Nephron (organoid): ENCODE measurements at regions not wholly inside any gene's neighbourhood (a gene's known extent, or its start where the extent isn't known, plus 50 kb on each side); places are given as distances from the start of the nearest gene placed in this dataset.

Experiments
- H3K27ac Mint-ChIP-seq, 3 experiments: 2 replicates each; pipeline ENCODE4 v1.8.0; 2020; ENCODE audit warnings: mixed read lengths in 3 of 3, mild to moderate bottlenecking in 2 of 3, moderate library complexity in 1 of 3
- H3K27me3 Mint-ChIP-seq: 2 replicates; pipeline ENCODE4 v1.8.0; 2021; ENCODE audit warnings: low read depth, mild to moderate bottlenecking, moderate library complexity, mixed read lengths
- H3K36me3 Mint-ChIP-seq: 2 replicates; pipeline ENCODE4 v1.8.0; 2020; ENCODE audit warnings: low read depth, mixed read lengths
- H3K4me1 Mint-ChIP-seq: 2 replicates; pipeline ENCODE4 v1.8.0; 2020; ENCODE audit warnings: mixed read lengths
- H3K4me3 Mint-ChIP-seq, 3 experiments: 2 replicates each; pipeline ENCODE4 v1.8.0; 2020; ENCODE audit warnings: mild to moderate bottlenecking in 3 of 3, mixed read lengths in 3 of 3, moderate library complexity in 2 of 3
- H3K9me3 Mint-ChIP-seq: 2 replicates; pipeline ENCODE4 v1.8.0; 2020; ENCODE audit warnings: mixed read lengths
- TF ChIP-seq, protein P1 (sequence below), 3 experiments: fragments of 200-600 bp; sonication (generic); IDR thresholded peaks; one replicate each; pipeline ENCODE4 v1.5.0; 2021; ENCODE audit warnings: antibody characterized with exemption in 3 of 3; ENCODE audit not compliant: unreplicated experiment in 3 of 3

- H3K27ac Mint-ChIP-seq = no peak overlapping the region
- TF ChIP-seq, protein P1, sequence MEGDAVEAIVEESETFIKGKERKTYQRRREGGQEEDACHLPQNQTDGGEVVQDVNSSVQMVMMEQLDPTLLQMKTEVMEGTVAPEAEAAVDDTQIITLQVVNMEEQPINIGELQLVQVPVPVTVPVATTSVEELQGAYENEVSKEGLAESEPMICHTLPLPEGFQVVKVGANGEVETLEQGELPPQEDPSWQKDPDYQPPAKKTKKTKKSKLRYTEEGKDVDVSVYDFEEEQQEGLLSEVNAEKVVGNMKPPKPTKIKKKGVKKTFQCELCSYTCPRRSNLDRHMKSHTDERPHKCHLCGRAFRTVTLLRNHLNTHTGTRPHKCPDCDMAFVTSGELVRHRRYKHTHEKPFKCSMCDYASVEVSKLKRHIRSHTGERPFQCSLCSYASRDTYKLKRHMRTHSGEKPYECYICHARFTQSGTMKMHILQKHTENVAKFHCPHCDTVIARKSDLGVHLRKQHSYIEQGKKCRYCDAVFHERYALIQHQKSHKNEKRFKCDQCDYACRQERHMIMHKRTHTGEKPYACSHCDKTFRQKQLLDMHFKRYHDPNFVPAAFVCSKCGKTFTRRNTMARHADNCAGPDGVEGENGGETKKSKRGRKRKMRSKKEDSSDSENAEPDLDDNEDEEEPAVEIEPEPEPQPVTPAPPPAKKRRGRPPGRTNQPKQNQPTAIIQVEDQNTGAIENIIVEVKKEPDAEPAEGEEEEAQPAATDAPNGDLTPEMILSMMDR (IDR thresholded peaks at IDR 0.05; ENCODE audit: unreplicated experiment in 3 of 3) = no peak
Observed at GRCh38 chr17:13378361-13378760, 223.4 kb downstream of the HS3ST3A1 start.

DNA sequence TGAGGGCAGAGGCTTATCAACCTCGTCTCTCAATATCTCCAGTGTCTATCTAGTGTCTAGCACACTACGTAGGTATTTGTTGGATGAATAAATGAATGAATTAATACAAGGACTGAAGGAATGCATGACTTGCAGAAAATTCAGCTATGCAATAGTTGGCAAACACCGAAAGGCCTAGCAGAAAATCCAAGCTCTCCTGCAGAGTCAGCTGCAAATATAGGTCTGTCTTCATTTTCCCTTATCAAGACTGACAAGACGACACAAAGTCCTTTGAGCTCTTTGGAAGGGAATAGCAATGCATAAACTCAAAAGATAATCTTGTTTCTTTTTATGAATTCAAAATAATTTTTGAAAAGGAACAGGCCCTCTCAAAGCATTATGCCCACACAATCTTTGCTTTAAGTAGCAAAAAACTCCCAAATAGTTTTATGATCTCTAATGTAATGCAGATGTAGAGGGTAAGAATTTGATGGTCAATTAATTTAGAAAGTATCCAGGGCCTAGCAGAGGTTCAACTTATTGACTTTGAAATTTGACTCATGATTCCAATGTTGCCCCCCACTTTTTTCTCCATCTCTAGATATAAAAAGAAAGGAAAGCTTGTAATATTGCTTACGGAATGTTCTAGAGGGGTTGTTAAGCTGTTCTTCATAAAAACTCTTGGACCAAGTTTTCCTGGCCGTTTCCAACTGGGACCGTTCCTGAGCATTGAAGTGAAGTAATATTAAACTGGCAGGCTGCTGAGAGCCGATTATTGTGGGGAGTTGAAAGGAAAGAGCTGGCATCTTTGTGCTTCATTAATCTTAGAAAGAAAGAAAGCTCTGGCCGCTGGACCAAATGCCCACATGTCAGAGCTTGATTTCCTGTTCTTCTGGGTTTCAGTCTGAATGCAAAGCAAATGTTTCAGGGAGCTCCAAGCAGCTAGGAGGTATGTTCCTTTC, 227.3 kb downstream of the HS3ST3A1 start:
- Mint-ChIP-seq H3K27ac (no peak overlapping the region), H3K4me1 (peaks cover 11% of the 10 kb centered on the region)

More at GRCh38 chr17:13378361-13378760, 223.4 kb downstream of the HS3ST3A1 start:
- H3K9me3 Mint-ChIP-seq = peaks cover 11% of the 10 kb centered on the region
- H3K27me3 Mint-ChIP-seq = no peaks in the 10 kb centered on the region
- no peaks in the 10 kb centered on the region for H3K36me3 Mint-ChIP-seq
- H3K4me3 Mint-ChIP-seq = no peak overlapping the region
- peaks cover 11% of the 10 kb centered on the region for H3K4me1 Mint-ChIP-seq

DNA sequence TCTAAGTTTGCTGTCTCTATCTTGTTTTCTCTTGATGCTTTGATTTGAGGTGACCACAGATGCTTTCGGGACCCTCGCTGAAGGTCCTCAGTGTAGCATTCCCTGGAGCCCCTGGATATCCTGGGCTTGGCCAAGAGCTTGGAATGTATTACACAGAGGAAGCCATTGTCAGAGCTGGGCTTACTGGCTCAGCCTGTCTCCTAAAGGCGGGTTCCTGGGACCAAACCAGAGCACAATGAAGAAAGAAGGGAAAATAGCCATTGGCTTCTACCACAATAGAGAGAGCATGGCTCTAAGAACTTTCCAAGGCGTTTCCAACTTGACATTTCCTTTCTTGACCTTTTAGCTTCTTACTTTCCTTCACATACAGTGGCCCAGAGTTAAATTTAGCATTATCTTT, 229.3 kb downstream of the HS3ST3A1 start:
- Mint-ChIP-seq H3K27ac (no peak overlapping the region), H3K4me1 (peaks cover 11% of the 10 kb centered on the region), H3K9me3 (no peaks in the 10 kb centered on the region), H3K36me3 (no peaks in the 10 kb centered on the region), H3K27me3 (no peaks in the 10 kb centered on the region), H3K4me3 (no peak overlapping the region)
- TF ChIP-seq, protein P1 (IDR thresholded peaks at IDR 0.05; ENCODE audit: unreplicated experiment in 3 of 3) = no peak

More for the DNA sequence above, 227.3 kb downstream of the HS3ST3A1 start:
- Mint-ChIP-seq H3K36me3 (no peaks in the 10 kb centered on the region), H3K4me3 (no peak overlapping the region), H3K9me3 (peaks cover 6% of the 10 kb centered on the region), H3K27me3 (no peaks in the 10 kb centered on the region)
- TF ChIP-seq, protein P1 (IDR thresholded peaks at IDR 0.05; ENCODE audit: unreplicated experiment in 3 of 3) = no peak

- TF ChIP-seq, protein P1 (IDR thresholded peaks at IDR 0.05; ENCODE audit: unreplicated experiment in 3 of 3) = no peak
- H3K36me3 Mint-ChIP-seq = no peaks in the 10 kb centered on the region
- H3K27me3 Mint-ChIP-seq = no peaks in the 10 kb centered on the region
- H3K9me3 Mint-ChIP-seq = no peaks in the 10 kb centered on the region
- H3K27ac Mint-ChIP-seq = no peak overlapping the region
- peaks cover 5% of the 10 kb centered on the region for H3K4me1 Mint-ChIP-seq
- H3K4me3 Mint-ChIP-seq = no peak overlapping the region
Observed at GRCh38 chr17:13367154-13367553, 234.6 kb downstream of the HS3ST3A1 start.

- Mint-ChIP-seq H3K9me3 (no peaks in the 10 kb centered on the region), H3K4me1 (peaks cover 5% of the 10 kb centered on the region), H3K27ac (no peak overlapping the region), H3K27me3 (no peaks in the 10 kb centered on the region), H3K4me3 (no peak overlapping the region), H3K36me3 (no peaks in the 10 kb centered on the region)
- TF ChIP-seq, protein P1 (IDR thresholded peaks at IDR 0.05; ENCODE audit: unreplicated experiment in 3 of 3) = no peak
Observed at GRCh38 chr17:13365331-13365730, 236.4 kb downstream of the HS3ST3A1 start.
